Endothelial cell of umbilical vein (primary cell): ENCODE measurements at regions not wholly inside any gene's neighbourhood (a gene's known extent, or its start where the extent isn't known, plus 50 kb on each side); places are given as distances from the start of the nearest gene placed in this dataset.

ENCODE experiments used
- BruUV-seq: library from RNA; stranded (reverse); fragments of 400-500 nt; replicated peaks from 2 replicates; lab custom pipeline; 2021; lab: Mats Ljungman, UMichigan
- CTCF ChIA-PET: fragments of 300-600, 350-600 bp; sonication (Branson Sonifier 250); formaldehyde crosslinking; loops from one replicate; lab custom pipeline; 2021; ENCODE audit warnings: antibody characterized with exemption, inconsistent platforms; lab: Charles Lee
- POLR2A ChIA-PET: fragments of 300-600, 350-600 bp; sonication (Branson Sonifier 250); formaldehyde crosslinking; loops from one replicate; lab custom pipeline; 2021; ENCODE audit warnings: antibody characterized with exemption, inconsistent platforms; lab: Charles Lee
- DNase-seq: peaks from one replicate; pipeline ENCODE4 v3.0.0-alpha.2; 2011; ENCODE audit warnings: low read depth, low spot score
- FAIRE-seq: peaks from 2 replicates; lab custom pipeline; 2011; peaks lifted over from hg19 to GRCh38; lab: Jason Lieb, UNC
- H2AFZ ChIP-seq: 2 replicates; pipeline ENCODE4 v1.6.0; 2012; ENCODE audit warnings: low read depth, low read length, control low read depth, inconsistent platforms
- H3K27ac ChIP-seq: 2 replicates; pipeline ENCODE4 v1.5.1; 2011; ENCODE audit warnings: low read depth, mild to moderate bottlenecking, control low read depth, low read length, moderate library complexity; ENCODE audit not compliant: insufficient read depth
- H3K27me3 ChIP-seq, 2 experiments: 2 replicates each; pipeline versions ENCODE4 v1.6.0 to v1.6.1; 2011; ENCODE audit warnings: low read length in 2 of 2, mixed read lengths in 1 of 2; ENCODE audit not compliant: control insufficient read depth in 2 of 2, insufficient read depth in 2 of 2
- H3K36me3 ChIP-seq, 2 experiments: 2 replicates in 1 of 2; 3 replicates in 1 of 2; pipeline ENCODE4 v1.5.1; 2011; ENCODE audit warnings: low read length in 2 of 2, mild to moderate bottlenecking in 1 of 2, moderate library complexity in 1 of 2; ENCODE audit not compliant: control insufficient read depth in 2 of 2, insufficient read depth in 2 of 2; ENCODE audit errors: extremely low read depth in 1 of 2
- H3K4me1 ChIP-seq: 3 replicates; pipeline ENCODE4 v1.5.1; 2011; ENCODE audit warnings: mild to moderate bottlenecking, low read length; ENCODE audit not compliant: control insufficient read depth, insufficient read depth; ENCODE audit errors: extremely low read depth
- H3K4me2 ChIP-seq: 2 replicates; pipeline ENCODE4 v1.6.1; 2011; ENCODE audit warnings: low read length, control low read depth, mixed read lengths; ENCODE audit not compliant: insufficient read depth
- H3K4me3 ChIP-seq, 3 experiments: fragments of 200-600 bp in 1 of 3; sonication (generic), shearing (Covaris generic) in 1 of 3; replicated peaks in 1 of 3; 2 replicates each; pipeline ENCODE4 v1.5.1; 2011 to 2016; ENCODE audit warnings: control low read depth in 3 of 3, low read length in 3 of 3, mild to moderate bottlenecking in 2 of 3, inconsistent platforms in 1 of 3, low read depth in 1 of 3, moderate library complexity in 1 of 3; ENCODE audit not compliant: insufficient read depth in 1 of 3
- H3K79me2 ChIP-seq: 2 replicates; pipeline ENCODE4 v1.6.0; 2012; ENCODE audit warnings: low read length, inconsistent platforms; ENCODE audit not compliant: control insufficient read depth, insufficient read depth
- H3K9ac ChIP-seq: replicated peaks from 2 replicates; pipeline ENCODE3; 2011; ENCODE audit warnings: low read length, control low read depth; ENCODE audit not compliant: insufficient read depth; ENCODE audit errors: extremely low read depth
- H3K9me1 ChIP-seq: replicated peaks from 3 replicates; pipeline ENCODE4 v1.6.0; 2011; ENCODE audit warnings: mild to moderate bottlenecking, low read length; ENCODE audit not compliant: control insufficient read depth, insufficient read depth; ENCODE audit errors: extremely low read depth
- H3K9me3 ChIP-seq: replicated peaks from 2 replicates; pipeline ENCODE4 v1.5.1; 2012; ENCODE audit warnings: low read length, inconsistent platforms; ENCODE audit not compliant: control insufficient read depth, insufficient read depth
- H4K20me1 ChIP-seq: replicated peaks from 2 replicates; pipeline ENCODE3; 2011; ENCODE audit warnings: mild to moderate bottlenecking, low read length; ENCODE audit not compliant: control insufficient read depth, insufficient read depth; ENCODE audit errors: extremely low read depth
- EZH2 ChIP-seq: IDR thresholded peaks from 2 replicates; pipeline ENCODE4 v1.6.1; 2012; ENCODE audit warnings: borderline replicate concordance, low read depth, mild to moderate bottlenecking, moderate library complexity, low read length, inconsistent platforms; ENCODE audit not compliant: severe bottlenecking
- FOS ChIP-seq: IDR thresholded peaks from 2 replicates; pipeline ENCODE4 v1.6.1; 2011; ENCODE audit warnings: mild to moderate bottlenecking, low read length, moderate library complexity, borderline replicate concordance; ENCODE audit not compliant: insufficient read depth
- GATA2 ChIP-seq: IDR thresholded peaks from 2 replicates; pipeline ENCODE4 v1.7.0; 2011; ENCODE audit warnings: low read depth, mild to moderate bottlenecking, moderate library complexity, mixed read lengths, low read length; ENCODE audit not compliant: insufficient read length, insufficient read depth
- JUN ChIP-seq: IDR thresholded peaks from 2 replicates; pipeline ENCODE4 v1.6.1; 2011; ENCODE audit warnings: borderline replicate concordance, low read depth; ENCODE audit not compliant: insufficient read length, insufficient read depth
- MYC ChIP-seq: IDR thresholded peaks from one replicate; pipeline ENCODE4 v1.6.1; 2011; ENCODE audit warnings: mild to moderate bottlenecking, low read depth, low read length
- POLR2A ChIP-seq: IDR thresholded peaks from 2 replicates; pipeline ENCODE4 v1.6.1; 2012; ENCODE audit warnings: low read depth, mild to moderate bottlenecking, control low read depth, low read length
- POLR2AphosphoS5 ChIP-seq: IDR thresholded peaks from 2 replicates; pipeline ENCODE4 v1.6.1; 2012; ENCODE audit warnings: low read depth, mild to moderate bottlenecking, control low read depth, low read length, moderate library complexity; ENCODE audit not compliant: insufficient read depth
- dilution Hi-C: fragments of 300-500 bp; cut with MboI; formaldehyde crosslinking; loops from one replicate; pipeline ENCODE4 v1.15.0; 2019; ENCODE audit warnings: low sequenced_read_pairs; ENCODE audit not compliant: extremely low pct_ligation_motif_present
- intact Hi-C: fragments of 100-400 bp; cut with micrococcal nuclease; formaldehyde crosslinking; loops from one replicate; pipeline ENCODE4 v1.10.0; 2022
- TF ChIP-seq, protein P1 (sequence below): IDR thresholded peaks from 2 replicates; pipeline ENCODE4 v1.6.1; 2011; ENCODE audit not compliant: insufficient read depth, insufficient read length
- TF ChIP-seq, protein P2 (sequence below), 2 donors: IDR thresholded peaks; 1 replicate in 1 of 2; 2 replicates in 1 of 2; pipeline ENCODE4 v1.5.1; 2011; ENCODE audit warnings: low read length in 2 of 2, mild to moderate bottlenecking in 2 of 2, moderate library complexity in 2 of 2, control low read depth in 1 of 2, inconsistent platforms in 1 of 2, low read depth in 1 of 2; ENCODE audit not compliant: insufficient read depth in 1 of 2; ENCODE audit errors: extremely low read depth in 1 of 2

DNA sequence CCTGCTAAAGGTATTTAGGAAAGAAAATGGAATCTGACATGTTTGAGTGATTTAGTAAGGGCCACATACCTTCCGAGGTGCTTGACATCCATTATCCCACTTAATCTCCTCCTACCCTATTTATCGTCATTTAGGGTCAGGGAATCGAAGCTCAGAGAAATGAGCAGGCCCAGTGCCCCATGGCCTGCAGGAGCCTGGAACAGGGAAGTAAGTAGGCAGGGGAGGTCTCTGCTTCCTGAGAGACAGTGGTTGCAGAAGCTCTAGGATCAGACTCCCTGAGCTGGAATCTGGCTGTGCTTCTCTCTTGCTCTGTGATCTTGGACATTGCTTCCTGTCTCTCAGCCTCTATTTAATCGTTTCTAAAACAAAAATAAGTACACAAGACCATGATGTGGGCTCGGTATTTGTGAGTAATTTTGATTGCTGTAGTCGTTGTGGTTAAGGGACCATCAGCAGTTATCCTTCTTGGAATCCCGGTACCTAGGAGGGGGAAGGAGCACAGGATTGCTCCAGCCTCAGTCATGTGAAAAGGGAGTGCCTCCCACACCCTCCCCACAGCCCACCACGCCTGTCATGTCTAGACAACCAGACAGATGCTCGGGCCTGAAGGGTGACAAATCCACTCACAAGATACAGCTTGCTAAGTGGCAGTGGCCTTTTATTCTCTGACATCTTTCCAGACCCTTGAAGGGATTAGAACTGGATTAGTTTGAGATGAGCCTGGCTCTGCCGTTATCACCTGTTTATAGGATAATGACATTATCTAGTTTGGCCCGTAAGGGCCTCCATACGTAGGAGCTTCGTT, 169.2 kb upstream of the TSHZ3 start:
- TF ChIP-seq, protein P1, sequence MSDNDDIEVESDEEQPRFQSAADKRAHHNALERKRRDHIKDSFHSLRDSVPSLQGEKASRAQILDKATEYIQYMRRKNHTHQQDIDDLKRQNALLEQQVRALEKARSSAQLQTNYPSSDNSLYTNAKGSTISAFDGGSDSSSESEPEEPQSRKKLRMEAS = no peak
- no peak for TF ChIP-seq POLR2A
- TF ChIP-seq MYC = no peak
- no peak for TF ChIP-seq GATA2
- TF ChIP-seq, protein P2, sequence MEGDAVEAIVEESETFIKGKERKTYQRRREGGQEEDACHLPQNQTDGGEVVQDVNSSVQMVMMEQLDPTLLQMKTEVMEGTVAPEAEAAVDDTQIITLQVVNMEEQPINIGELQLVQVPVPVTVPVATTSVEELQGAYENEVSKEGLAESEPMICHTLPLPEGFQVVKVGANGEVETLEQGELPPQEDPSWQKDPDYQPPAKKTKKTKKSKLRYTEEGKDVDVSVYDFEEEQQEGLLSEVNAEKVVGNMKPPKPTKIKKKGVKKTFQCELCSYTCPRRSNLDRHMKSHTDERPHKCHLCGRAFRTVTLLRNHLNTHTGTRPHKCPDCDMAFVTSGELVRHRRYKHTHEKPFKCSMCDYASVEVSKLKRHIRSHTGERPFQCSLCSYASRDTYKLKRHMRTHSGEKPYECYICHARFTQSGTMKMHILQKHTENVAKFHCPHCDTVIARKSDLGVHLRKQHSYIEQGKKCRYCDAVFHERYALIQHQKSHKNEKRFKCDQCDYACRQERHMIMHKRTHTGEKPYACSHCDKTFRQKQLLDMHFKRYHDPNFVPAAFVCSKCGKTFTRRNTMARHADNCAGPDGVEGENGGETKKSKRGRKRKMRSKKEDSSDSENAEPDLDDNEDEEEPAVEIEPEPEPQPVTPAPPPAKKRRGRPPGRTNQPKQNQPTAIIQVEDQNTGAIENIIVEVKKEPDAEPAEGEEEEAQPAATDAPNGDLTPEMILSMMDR (IDR thresholded peaks at IDR 0.05; ENCODE audit: extremely low read depth in 1 of 2, insufficient read depth in 1 of 2, low read depth in 1 of 2, low read length in 2 of 2) = no peak
- no peak for TF ChIP-seq JUN
- no peak for TF ChIP-seq FOS
- no peak for TF ChIP-seq EZH2
- no peak for TF ChIP-seq POLR2AphosphoS5
- dilution Hi-C loops = no loop called here
- H3K36me3 ChIP-seq = no peaks in the 10 kb centered on the region
- H3K4me1 ChIP-seq = no peaks in the 10 kb centered on the region
- no peak overlapping the region for H3K4me3 ChIP-seq
- H3K9me3 ChIP-seq = peaks cover 2% of the 10 kb centered on the region
- H3K27me3 ChIP-seq = no peaks in the 10 kb centered on the region
- H3K9me1 ChIP-seq = no peaks in the 10 kb centered on the region
- no peaks in the 10 kb centered on the region for H4K20me1 ChIP-seq
- H3K9ac ChIP-seq = no peak overlapping the region
- no TSS peak for BruUV-seq
- intact Hi-C loops = no loop called here
- POLR2A ChIA-PET = no interaction called here
- no peak overlapping the region for H3K4me2 ChIP-seq
- no peak for DNase-seq
- no peak for FAIRE-seq
- no peak overlapping the region for H2AFZ ChIP-seq
- CTCF ChIA-PET = no interaction called here
- H3K27ac ChIP-seq = no peak overlapping the region
- H3K79me2 ChIP-seq = no peaks in the 10 kb centered on the region
